ENCODE measurements at regions not wholly inside any gene's neighbourhood (a gene's known extent, or its start where the extent isn't known, plus 50 kb on each side); places are given as distances from the start of the nearest gene placed in this dataset.

GRCh38 chr3:30155755-30156154 lies 450.6 kb upstream of the TGFBR2 start:
- Histone ChIP-seq H3K27me3 (replicated peaks; ENCODE audit: insufficient read depth) (no peaks in the 10 kb centered on the region), H3K4me1 (ENCODE audit: control insufficient read depth in 1 of 2, low read depth in 2 of 2) (peaks cover 0 to 9% of the 10 kb centered on the region in 2 donors), H3K27ac (no peak overlapping the region), H3K4me3 (no peak overlapping the region), H3K36me3 (no peaks in the 10 kb centered on the region), H3K9me3 (no peaks in the 10 kb centered on the region)
- DNase-seq (ENCODE audit: low spot score), result no peak
- no peak for ATAC-seq (ENCODE audit: insufficient number of reproducible peaks, low FRiP score, low read depth)
- TF ChIP-seq, protein P1, sequence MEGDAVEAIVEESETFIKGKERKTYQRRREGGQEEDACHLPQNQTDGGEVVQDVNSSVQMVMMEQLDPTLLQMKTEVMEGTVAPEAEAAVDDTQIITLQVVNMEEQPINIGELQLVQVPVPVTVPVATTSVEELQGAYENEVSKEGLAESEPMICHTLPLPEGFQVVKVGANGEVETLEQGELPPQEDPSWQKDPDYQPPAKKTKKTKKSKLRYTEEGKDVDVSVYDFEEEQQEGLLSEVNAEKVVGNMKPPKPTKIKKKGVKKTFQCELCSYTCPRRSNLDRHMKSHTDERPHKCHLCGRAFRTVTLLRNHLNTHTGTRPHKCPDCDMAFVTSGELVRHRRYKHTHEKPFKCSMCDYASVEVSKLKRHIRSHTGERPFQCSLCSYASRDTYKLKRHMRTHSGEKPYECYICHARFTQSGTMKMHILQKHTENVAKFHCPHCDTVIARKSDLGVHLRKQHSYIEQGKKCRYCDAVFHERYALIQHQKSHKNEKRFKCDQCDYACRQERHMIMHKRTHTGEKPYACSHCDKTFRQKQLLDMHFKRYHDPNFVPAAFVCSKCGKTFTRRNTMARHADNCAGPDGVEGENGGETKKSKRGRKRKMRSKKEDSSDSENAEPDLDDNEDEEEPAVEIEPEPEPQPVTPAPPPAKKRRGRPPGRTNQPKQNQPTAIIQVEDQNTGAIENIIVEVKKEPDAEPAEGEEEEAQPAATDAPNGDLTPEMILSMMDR (IDR thresholded peaks at IDR 0.05), result no peak

DNA sequence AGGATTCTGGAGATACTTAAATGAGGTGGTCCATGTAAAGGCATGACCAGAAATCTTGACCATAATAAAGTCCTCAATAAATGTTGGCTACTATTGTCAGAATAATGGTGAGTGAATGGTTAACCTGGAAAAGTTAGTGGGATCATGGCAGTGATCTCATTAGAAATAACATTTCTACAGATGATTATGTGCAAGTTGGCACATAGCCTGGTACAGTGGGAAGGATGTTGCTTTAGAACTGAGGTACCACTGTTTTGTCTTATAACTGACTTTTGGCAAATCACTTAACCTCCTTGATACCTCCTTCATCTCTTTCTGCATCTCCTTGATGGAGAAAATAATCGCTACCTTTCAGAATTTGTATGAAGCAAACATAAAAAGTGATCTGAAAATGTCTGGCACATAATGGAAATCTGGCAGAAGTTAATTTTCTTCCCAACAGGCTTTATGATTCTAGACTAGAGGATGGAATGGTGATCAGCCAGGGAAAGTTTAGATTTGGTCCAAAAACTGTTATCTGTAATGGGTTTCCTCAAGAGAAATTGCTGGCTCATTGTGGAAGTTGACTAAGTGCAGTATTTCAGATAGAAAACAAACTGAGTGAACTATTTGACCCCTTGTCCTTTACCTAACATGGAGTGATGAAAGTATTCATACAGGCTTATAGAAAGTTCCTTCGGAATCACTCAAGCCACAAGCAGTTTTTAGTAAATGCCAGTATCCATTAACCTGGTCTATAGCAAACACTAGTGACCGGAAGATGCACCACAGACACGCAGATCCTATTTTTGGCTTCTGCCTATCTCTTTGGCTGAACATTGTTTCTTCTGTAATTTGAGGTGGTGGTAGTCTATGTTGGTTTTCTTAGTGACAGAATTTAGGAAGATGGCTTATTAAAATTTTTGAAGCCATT lies 449.6 kb upstream of the TGFBR2 start:
- Histone ChIP-seq H3K4me1 (ENCODE audit: control insufficient read depth in 1 of 2, low read depth in 2 of 2) (peaks cover 0 to 9% of the 10 kb centered on the region in 2 donors), H3K36me3 (no peaks in the 10 kb centered on the region), H3K9me3 (no peaks in the 10 kb centered on the region), H3K27me3 (replicated peaks; ENCODE audit: insufficient read depth) (no peaks in the 10 kb centered on the region), H3K4me3 (no peak overlapping the region), H3K27ac (no peak overlapping the region)
- DNase-seq (ENCODE audit: low spot score) (no peak), ATAC-seq (ENCODE audit: insufficient number of reproducible peaks, low FRiP score, low read depth) (no peak)
- TF ChIP-seq, protein P1 (IDR thresholded peaks at IDR 0.05), result no peak

DNA sequence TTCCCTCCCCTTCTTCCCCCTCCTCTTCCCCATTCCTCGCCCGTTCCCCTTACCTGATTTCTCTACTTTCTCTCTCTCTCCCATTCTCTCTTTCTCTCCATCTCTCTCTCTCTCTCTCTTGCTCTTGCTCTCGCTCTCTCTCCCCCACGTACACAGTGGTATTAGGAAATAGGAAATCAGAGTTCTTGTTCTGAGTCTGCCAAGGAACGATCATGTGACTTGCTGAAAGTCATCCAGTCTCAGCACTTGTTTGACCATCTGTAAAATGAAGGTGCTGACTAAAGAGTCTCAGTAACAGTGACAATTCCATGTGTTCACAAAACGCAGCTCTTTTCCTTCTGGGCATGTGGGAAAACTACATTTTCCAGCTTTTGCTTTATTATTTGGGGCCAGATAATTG lies 445.0 kb upstream of the TGFBR2 start:
- no peak overlapping the region for H3K4me3 ChIP-seq
- peaks cover 0 to 9% of the 10 kb centered on the region in 2 donors for H3K4me1 ChIP-seq (ENCODE audit: control insufficient read depth in 1 of 2, low read depth in 2 of 2)
- DNase-seq (ENCODE audit: low spot score), result no peak
- TF ChIP-seq, protein P1 (IDR thresholded peaks at IDR 0.05), result no peak
- no peaks in the 10 kb centered on the region for H3K27me3 ChIP-seq (replicated peaks; ENCODE audit: insufficient read depth)
- no peaks in the 10 kb centered on the region for H3K36me3 ChIP-seq
- no peak overlapping the region for H3K27ac ChIP-seq
- H3K9me3 ChIP-seq, result no peaks in the 10 kb centered on the region
- no peak for ATAC-seq (ENCODE audit: insufficient number of reproducible peaks, low FRiP score, low read depth)

- DNase-seq (ENCODE audit: low spot score), result no peak
- Histone ChIP-seq H3K4me3 (no peak overlapping the region), H3K36me3 (no peaks in the 10 kb centered on the region), H3K9me3 (no peaks in the 10 kb centered on the region), H3K27ac (no peak overlapping the region), H3K27me3 (replicated peaks; ENCODE audit: insufficient read depth) (no peaks in the 10 kb centered on the region), H3K4me1 (ENCODE audit: control insufficient read depth in 1 of 2, low read depth in 2 of 2) (no peaks in the 10 kb centered on the region)
- ATAC-seq (ENCODE audit: insufficient number of reproducible peaks, low FRiP score, low read depth), result no peak
- TF ChIP-seq, protein P1 (IDR thresholded peaks at IDR 0.05), result no peak
Measured at GRCh38 chr3:30162579-30162978, 443.8 kb upstream of the TGFBR2 start.

DNA sequence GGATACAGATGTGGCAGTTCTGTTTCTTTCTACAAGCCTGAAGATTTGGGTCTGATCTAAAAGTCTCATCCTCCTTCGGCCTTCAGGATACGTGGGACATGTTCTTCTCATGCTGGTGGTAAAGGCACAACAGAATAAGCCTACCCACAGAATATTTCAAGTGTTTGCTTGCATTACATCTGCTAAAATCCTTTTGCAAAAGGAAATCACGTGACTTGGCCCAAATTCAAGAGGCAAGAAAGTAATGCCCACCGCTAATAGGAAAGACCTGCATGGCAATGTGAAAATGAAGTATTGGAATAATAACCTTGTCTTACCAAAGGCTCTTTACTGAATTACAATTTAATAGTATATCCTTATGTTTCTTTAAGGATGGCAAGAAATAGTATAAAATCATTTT lies 439.9 kb upstream of the TGFBR2 start:
- Histone ChIP-seq H3K27me3 (replicated peaks; ENCODE audit: insufficient read depth) (no peaks in the 10 kb centered on the region), H3K4me3 (no peak overlapping the region), H3K9me3 (no peaks in the 10 kb centered on the region), H3K36me3 (no peaks in the 10 kb centered on the region), H3K4me1 (ENCODE audit: control insufficient read depth in 1 of 2, low read depth in 2 of 2) (no peaks in the 10 kb centered on the region), H3K27ac (no peak overlapping the region)
- no peak for DNase-seq (ENCODE audit: low spot score)
- TF ChIP-seq, protein P1 (IDR thresholded peaks at IDR 0.05), result no peak
- ATAC-seq (ENCODE audit: insufficient number of reproducible peaks, low FRiP score, low read depth), result no peak

All from thoracic aorta (tissue), 2 donors.